ENCODE measurements at regions not wholly inside any gene's neighbourhood (a gene's known extent, or its start where the extent isn't known, plus 50 kb on each side); places are given as distances from the start of the nearest gene placed in this dataset.

- in situ Hi-C loops (cut with HindIII; ENCODE audit: low pct_ligation_motif_present, low pct_unique_long_range_greater_than_20kb, low sequenced_read_pairs): no loop called here
These were observed 220.1 kb upstream of the E2F8 start for GRCh38 chr11:19460718-19461405.

DNA sequence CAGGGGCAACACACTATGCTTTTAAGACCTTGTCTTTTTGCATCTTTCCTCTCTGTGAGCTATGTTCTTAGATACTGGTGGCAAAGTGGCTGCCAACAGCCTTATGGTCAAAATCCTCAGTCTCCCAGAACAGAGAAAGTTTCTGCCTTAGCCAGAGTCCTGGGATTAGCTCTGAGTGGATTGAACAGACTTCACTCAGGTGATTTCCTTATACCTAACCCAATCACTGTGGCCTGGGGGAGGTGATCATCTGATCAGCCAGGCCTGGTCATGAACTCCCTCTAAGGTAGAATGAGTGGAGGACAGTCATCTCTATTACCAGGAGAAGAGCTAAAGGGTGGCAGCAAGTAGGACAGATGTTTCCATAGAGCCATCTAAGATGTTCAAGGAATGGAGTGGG is 218.5 kb upstream of the E2F8 start:
- in situ Hi-C loops (cut with HindIII; ENCODE audit: low pct_ligation_motif_present, low pct_unique_long_range_greater_than_20kb, low sequenced_read_pairs): no loop called here

More at GRCh38 chr11:19460718-19461405, 220.1 kb upstream of the E2F8 start:
- no peak for DNase-seq

DNA sequence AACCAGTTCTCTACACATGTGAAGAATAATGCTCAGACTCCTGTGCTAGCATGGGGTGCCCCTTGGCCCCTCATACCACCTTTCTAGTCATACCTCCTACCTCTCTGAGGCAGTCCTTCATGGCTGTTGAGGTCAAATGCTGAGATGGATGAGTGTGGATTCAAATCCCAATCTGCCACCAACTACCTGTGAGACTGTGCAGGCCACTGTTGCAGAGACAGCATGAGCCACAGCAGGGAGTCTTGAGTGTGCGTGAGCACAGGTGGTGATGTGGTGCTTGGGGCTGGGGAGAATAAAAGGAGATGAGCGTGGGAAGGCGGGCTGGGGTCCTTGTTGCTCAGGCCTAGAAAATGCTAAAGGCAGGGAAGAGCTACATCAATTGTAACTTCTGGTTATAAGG is 218.0 kb upstream of the E2F8 start:
- no peak for DNase-seq
- in situ Hi-C loops (cut with HindIII; ENCODE audit: low pct_ligation_motif_present, low pct_unique_long_range_greater_than_20kb, low sequenced_read_pairs): no loop called here

More for the DNA sequence above, 218.5 kb upstream of the E2F8 start:
- DNase-seq: no peak

DNA sequence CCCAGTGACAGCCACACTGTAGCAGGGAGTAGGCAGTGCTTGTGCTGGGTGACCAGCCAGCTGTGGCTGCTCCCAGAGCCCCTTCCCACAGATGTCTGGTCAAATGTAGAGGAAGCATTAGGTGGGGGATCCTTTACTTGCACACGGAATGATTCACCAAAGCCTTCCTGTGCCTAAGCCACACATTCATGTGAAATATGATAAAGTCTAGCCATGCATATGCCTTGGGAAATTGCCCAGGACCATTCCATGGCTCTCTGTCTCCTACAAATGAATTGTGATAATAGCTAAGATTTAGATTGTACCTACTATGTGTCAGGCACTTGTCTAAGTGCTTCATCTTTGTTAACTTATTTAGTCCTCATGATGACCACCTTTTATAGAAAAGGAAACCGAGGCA is 217.5 kb upstream of the E2F8 start:
- in situ Hi-C loops (cut with HindIII; ENCODE audit: low pct_ligation_motif_present, low pct_unique_long_range_greater_than_20kb, low sequenced_read_pairs): no loop called here
- DNase-seq: no peak

- DNase-seq: no peak
- in situ Hi-C loops (cut with HindIII; ENCODE audit: low pct_ligation_motif_present, low pct_unique_long_range_greater_than_20kb, low sequenced_read_pairs): no loop called here
These were observed 215.0 kb upstream of the E2F8 start for GRCh38 chr11:19455731-19456130.

DNA sequence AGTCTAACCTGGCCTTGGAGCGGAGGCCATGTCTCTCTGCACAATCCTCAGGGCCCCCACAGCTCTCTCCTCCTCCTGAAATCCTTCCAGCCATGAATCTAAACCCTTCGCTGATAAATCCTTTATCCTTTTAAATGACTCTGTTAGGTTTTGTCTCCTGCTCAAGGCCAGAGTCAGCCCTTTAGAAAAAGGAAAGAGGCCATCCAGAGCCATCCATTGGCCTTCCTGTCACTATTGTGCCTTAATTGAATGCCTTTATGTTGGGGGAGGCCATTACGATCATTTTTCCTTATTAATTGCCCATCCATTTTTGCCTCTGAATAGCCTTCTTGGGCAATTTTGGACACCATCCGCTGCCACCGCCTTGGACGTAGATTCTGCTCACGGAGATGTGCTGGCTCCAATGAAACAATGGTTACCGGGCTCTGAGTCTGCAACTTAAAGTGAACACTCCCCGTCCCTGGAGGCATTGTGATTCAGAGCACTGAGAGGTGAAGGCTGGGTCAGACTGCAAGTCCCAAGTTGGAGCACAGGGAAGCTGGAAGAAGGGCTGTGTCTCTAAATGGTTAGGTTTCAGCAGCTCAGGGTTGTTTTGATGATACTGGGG is 213.0 kb upstream of the E2F8 start:
- in situ Hi-C loops (cut with HindIII; ENCODE audit: low pct_ligation_motif_present, low pct_unique_long_range_greater_than_20kb, low sequenced_read_pairs): no loop called here
- DNase-seq: no peak

DNA sequence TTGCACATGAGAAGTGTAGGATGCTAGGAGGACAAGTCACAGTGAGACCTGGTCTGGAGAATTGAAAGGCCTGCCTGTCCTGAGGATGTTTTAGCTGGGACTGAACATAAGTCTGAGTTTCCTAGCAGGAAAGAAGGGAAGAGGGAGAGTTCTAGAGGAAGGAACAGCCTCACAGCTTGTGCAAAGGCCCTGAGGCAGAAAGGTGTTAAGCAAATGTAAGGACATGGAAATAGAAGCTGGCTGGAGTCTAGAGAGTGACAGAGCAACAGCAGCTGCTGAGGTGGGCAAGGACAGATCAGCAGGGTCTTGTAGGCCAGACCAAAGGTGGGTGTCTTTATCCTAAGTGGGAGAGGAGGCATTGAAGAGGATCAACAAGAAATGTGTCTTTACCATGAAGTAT is 210.9 kb upstream of the E2F8 start:
- DNase-seq: no peak
- in situ Hi-C loops (cut with HindIII; ENCODE audit: low pct_ligation_motif_present, low pct_unique_long_range_greater_than_20kb, low sequenced_read_pairs): no loop called here

GRCh38 chr11:19450282-19450681 is 209.5 kb upstream of the E2F8 start:
- no peak for DNase-seq
- in situ Hi-C loops (cut with HindIII; ENCODE audit: low pct_ligation_motif_present, low pct_unique_long_range_greater_than_20kb, low sequenced_read_pairs): no loop called here

DNA sequence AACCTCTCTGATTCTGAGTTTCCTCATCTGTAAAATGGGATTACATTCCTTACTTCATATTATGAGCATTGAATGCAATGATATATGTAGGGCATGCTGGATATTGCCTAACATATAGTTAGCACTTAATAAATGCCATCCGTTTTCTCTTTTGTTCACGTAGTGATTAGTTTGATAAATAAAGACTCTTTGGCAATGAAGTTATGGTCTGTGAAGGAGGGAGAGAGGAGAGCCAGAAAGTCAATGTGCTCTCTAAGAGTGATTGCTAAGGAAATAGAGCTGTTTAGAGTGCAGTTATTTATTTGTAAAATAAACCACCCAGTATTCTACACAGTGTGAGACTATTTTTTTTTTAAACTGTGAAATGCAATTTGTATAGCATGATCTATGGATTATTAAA is 207.9 kb upstream of the E2F8 start:
- in situ Hi-C loops (cut with HindIII; ENCODE audit: low pct_ligation_motif_present, low pct_unique_long_range_greater_than_20kb, low sequenced_read_pairs): no loop called here
- no peak for DNase-seq

GRCh38 chr11:19447150-19447566 is 206.4 kb upstream of the E2F8 start:
- in situ Hi-C loops (cut with HindIII; ENCODE audit: low pct_ligation_motif_present, low pct_unique_long_range_greater_than_20kb, low sequenced_read_pairs): no loop called here
- no peak for DNase-seq

DNA sequence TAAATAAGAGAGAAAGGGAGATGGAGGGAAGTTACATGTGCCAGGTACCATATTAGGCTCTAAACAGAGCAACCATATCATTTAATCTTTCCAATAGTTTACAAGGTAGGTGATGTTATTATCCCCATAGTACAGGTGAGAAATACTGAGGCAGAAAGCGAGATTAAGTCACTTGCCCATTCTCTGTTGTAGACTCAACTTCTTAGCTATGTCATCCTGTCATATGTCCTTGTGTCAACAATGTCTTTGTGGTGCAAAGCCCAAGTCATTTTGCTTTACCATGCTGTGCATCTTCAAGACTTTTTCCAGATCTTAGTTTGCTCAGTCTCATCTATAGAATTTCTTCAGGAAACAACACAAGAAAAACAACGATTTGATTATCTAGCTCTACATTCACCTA is 205.0 kb upstream of the E2F8 start:
- no peak for DNase-seq
- in situ Hi-C loops (cut with HindIII; ENCODE audit: low pct_ligation_motif_present, low pct_unique_long_range_greater_than_20kb, low sequenced_read_pairs): no loop called here

- DNase-seq: no peak
- in situ Hi-C loops (cut with HindIII; ENCODE audit: low pct_ligation_motif_present, low pct_unique_long_range_greater_than_20kb, low sequenced_read_pairs): no loop called here
These were observed 203.5 kb upstream of the E2F8 start for GRCh38 chr11:19444231-19444630.

DNA sequence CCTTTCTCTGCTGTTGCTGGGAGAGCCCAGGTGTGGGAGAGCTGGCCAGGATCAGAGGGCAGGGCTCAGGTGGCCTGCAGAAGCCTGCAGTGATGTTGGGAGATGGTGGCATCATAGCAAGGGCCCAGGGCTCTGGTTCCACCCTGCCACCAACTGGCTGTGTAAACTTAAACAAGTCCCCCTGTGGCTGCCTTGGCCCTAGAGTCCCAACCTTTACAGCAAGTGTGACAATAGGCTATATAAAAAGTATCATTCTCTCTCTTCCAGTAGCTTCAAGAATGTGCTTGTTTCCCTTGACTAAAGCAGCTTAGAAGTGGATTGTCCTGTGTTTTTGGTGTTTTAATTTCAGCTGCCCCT is 201.8 kb upstream of the E2F8 start:
- in situ Hi-C loops (cut with HindIII; ENCODE audit: low pct_ligation_motif_present, low pct_unique_long_range_greater_than_20kb, low sequenced_read_pairs): no loop called here
- no peak for DNase-seq

GRCh38 chr11:19441752-19442553 is 201.2 kb upstream of the E2F8 start:
- in situ Hi-C loops (cut with HindIII; ENCODE audit: low pct_ligation_motif_present, low pct_unique_long_range_greater_than_20kb, low sequenced_read_pairs): no loop called here
- peak; percentile 90 for DNase-seq

DNA sequence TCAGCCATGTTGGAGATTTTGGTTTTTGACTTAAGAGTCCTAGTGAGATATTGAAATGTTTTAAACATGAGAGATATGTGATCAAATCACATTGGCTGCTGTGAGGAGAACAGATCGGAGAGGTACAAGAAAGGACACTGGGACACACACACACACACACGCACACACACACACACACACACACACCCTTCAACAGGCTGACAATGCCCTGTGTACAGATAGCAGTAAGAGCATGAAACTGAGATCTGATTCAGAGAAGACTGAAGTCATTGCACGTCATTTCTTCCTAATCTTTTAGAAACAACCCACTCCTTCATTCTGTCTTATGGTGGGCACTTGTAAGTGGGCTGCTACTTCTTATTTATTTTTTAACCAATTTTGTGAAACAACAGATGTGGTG is 200.5 kb upstream of the E2F8 start:
- DNase-seq: no peak
- in situ Hi-C loops (cut with HindIII; ENCODE audit: low pct_ligation_motif_present, low pct_unique_long_range_greater_than_20kb, low sequenced_read_pairs): no loop called here

- in situ Hi-C loops (cut with HindIII; ENCODE audit: low pct_ligation_motif_present, low pct_unique_long_range_greater_than_20kb, low sequenced_read_pairs): no loop called here
- peak; percentile 58 for DNase-seq
These were observed 197.0 kb upstream of the E2F8 start for GRCh38 chr11:19437760-19438159.

DNA sequence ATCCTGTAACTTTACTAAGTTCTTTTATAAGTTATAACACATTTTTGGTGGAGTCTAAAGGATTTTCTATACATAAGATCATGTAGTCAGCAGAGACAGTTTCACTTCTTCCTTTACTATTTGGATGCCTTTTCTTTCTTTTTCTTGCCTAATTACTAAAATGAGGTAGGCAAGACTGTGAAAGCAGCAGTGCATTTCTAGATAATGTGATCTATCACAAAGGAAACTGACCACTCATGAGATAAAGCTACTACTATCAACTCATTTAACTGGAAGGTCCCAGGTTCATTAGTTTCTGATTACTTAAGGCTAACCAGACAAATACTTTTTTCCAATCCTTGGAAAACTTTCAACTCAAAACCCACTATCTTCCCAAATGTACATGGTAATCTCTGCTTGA is 196.2 kb upstream of the E2F8 start:
- no peak for DNase-seq
- in situ Hi-C loops (cut with HindIII; ENCODE audit: low pct_ligation_motif_present, low pct_unique_long_range_greater_than_20kb, low sequenced_read_pairs): no loop called here

GRCh38 chr11:19435306-19435989 is 194.7 kb upstream of the E2F8 start:
- in situ Hi-C loops (cut with HindIII; ENCODE audit: low pct_ligation_motif_present, low pct_unique_long_range_greater_than_20kb, low sequenced_read_pairs): no loop called here
- no peak for DNase-seq

GRCh38 chr11:19433791-19434190 is 193.0 kb upstream of the E2F8 start:
- no peak for DNase-seq
- in situ Hi-C loops (cut with HindIII; ENCODE audit: low pct_ligation_motif_present, low pct_unique_long_range_greater_than_20kb, low sequenced_read_pairs): no loop called here
